Mammary epithelial cell (primary cell): ENCODE measurements at regions not wholly inside any gene's neighbourhood (a gene's known extent, or its start where the extent isn't known, plus 50 kb on each side); places are given as distances from the start of the nearest gene placed in this dataset.

Experiments
- CTCF ChIP-seq, 2 donors: IDR thresholded peaks in 1 of 2; conservative IDR thresholded peaks in 1 of 2; 2 replicates each; pipeline ENCODE4 v1.5.1; 2011 to 2012; ENCODE audit warnings: inconsistent platforms in 2 of 2, low read length in 2 of 2, mild to moderate bottlenecking in 2 of 2, control low read depth in 1 of 2, low read depth in 1 of 2; ENCODE audit not compliant: insufficient read depth in 1 of 2; ENCODE audit errors: extremely low read depth in 1 of 2
- EZH2 ChIP-seq: IDR thresholded peaks from 2 replicates; pipeline ENCODE4 v1.6.1; 2012; ENCODE audit warnings: low read length, inconsistent platforms, borderline replicate concordance

- TF ChIP-seq CTCF (conservative IDR thresholded peaks at IDR 0.05 in 1 of 2, IDR thresholded peaks at IDR 0.05 in 1 of 2; ENCODE audit: extremely low read depth in 1 of 2, insufficient read depth in 1 of 2, low read depth in 1 of 2, low read length in 2 of 2) (no peak), EZH2 (no peak)
These were observed 58.2 kb upstream of the GPRIN3 start for GRCh38 chr4:89365776-89366175.
